ENCODE measurements at regions not wholly inside any gene's neighbourhood (a gene's known extent, or its start where the extent isn't known, plus 50 kb on each side); places are given as distances from the start of the nearest gene placed in this dataset.

GRCh38 chr4:71691416-71692073 is 92.3 kb downstream of the GC start:
- DNase-seq, result no peak

DNA sequence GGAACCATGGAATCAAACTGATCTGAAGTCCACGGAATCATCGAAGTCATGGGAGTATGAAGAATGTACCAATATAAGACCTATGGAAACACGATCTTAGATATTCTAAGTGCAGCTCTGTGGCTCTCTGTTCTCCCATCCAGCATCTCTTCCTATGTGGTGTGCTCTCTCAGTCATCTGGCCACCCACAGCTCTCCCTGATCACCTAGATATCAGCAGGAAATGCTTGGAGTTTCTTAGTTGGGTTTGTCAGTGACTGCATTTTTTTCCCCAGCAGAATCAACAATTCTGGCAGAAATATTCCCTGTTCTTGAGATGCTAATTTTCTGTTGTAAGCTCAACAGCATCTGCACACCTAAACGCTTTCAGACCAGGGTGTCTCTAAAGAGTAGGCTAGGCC is 94.1 kb downstream of the GC start:
- DNase-seq, result no peak

DNA sequence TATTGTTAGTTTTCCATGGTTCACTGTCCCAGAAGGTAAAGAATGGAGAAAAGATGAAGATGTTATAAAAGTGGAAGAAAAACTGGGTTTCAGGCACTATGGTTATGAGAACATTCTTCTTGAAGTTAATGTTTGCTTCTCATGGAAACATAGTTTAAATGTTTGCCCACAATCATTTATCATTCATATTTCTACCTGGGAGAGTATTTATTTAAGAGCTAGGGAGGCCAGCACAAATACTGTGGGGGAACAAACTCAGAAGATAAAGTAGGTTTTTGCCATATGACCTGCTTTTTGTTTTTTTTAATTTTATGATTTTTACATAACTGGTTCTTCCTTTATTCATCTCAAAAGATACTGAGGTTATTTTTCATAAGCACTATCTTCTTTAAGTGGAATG is 96.8 kb downstream of the GC start:
- DNase-seq, result no peak

DNA sequence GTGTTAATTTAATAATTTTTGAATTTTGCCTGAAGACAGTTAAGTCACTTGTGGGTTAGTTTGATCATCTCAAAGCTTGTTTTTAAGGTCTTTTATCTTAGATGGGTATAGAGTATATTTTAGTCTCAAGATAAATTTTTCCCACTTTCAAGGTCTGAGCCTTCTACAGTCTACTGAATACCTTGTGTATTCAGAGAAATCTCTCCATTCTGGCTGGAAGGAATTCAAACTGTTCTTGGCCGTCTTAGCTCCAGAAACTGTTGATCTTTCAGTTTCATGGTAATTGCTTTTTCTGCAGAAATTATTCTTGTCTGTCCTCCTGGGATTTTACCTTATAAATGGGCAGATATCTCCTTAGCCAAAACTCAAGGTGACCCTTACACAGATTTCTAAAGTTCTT is 97.9 kb downstream of the GC start:
- no peak for DNase-seq

GRCh38 chr4:71683309-71683708 is 100.6 kb downstream of the GC start:
- no peak for DNase-seq

- no peak for DNase-seq
These were observed 103.2 kb downstream of the GC start for GRCh38 chr4:71680706-71681105.

- no peak for DNase-seq
These were observed 106.3 kb downstream of the GC start for GRCh38 chr4:71677568-71677967.

DNA sequence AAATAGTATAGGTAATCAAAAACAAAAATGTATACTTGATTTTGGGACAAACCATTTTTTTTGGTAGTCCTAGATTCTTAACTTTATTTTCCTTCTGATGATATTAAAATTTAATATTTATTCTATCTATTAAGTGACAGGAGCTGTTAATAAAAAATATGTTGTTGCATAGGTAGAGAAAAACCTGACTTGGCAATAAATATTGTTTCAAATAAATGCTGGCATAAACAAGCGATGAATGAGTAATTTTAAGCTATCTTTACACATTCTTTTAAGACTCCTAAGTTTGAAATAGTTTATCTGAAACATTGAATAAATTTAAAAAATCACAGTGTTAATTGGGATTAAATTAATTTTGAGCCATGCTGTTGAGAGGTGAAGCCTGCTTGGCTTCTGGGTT is 114.6 kb downstream of the GC start:
- DNase-seq, result no peak

DNA sequence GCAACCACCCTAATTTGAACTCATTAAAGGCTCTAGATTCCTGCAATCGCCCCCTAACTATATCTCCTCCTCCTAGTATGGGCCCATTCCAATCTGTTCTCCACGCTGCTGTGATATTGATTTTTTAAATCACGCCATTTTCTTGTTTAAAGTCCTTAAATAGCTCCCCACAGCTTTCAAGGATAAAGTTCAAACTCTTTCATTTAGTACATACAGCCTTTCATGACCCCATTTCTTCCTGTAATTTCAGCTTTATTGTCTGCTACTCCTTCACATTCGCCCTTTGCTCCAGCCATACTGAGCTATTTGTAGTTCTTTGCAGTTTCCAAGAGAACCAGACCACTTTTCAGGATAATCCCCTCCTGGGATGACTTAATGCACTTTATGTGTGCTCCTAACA is 118.5 kb downstream of the GC start:
- no peak for DNase-seq

- DNase-seq, result no peak
These were observed 119.5 kb downstream of the GC start for GRCh38 chr4:71664366-71664765.

DNA sequence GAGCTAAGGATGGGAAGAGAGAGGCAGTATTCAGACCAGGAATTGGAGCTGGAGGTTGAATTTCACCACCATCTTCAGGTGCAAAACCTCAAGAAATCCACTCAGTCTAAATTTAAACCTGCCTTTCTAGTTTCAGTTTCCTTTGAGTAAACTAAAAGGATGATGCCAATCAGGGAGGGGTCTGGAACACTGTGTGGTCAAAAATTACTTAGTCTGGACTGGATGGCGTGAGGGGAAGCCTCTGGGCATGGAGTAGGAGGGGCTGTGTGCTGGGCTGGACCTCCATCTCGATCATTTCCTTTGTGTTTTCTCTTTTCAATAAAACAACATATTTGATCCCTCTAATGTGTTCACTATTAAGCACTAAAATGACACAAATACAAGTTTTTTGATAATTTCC is 120.1 kb downstream of the GC start:
- DNase-seq, result peak; percentile 36

- DNase-seq, result no peak
These were observed 123.9 kb downstream of the GC start for GRCh38 chr4:71659979-71660378.

DNA sequence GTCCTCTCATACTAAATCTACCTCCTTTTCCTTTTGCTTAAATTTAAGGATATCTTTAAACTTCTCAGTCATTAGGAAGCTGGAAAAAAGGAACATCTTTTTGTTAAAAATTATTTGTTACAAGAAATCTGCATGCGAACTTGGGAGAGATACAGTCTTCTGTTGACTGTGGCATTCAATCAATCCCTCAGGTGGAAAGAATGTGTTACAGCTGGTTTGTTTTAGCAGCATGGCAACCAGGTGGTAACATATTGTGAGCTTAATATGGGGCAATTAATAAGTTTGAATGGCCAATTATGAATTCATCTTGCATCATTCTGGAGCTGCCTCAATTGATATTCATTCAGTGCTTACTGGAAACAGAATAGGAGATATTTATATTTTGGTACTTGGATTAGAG is 135.0 kb downstream of the GC start:
- DNase-seq, result no peak

DNA sequence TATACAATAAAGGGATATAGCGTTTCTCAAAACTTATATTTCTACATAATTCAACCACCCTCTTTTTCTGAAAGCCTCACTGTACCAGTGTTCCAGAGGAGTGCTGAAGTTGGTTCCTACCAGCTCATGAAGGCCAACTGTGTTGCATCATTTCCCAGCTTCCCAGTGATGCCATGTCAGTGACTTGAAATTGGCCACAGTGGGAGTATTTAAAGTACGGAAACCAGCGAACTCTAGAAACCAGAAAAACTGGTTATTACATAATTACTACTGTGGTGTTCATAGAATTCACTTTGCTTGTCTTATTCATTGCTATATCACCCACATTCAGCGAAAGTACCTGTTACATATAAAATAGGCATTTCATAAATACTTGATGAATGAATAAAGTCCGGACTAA is 135.4 kb downstream of the GC start:
- no peak for DNase-seq

GRCh38 chr4:71639380-71639779 is 144.5 kb downstream of the GC start:
- DNase-seq, result peak; percentile 8

- no peak for DNase-seq
These were observed 148.6 kb downstream of the GC start for GRCh38 chr4:71635139-71635748.

GRCh38 chr4:71634364-71634763 is 149.5 kb downstream of the GC start:
- peak; percentile 17 for DNase-seq

- peak; percentile 46 for DNase-seq
These were observed 153.1 kb downstream of the GC start for GRCh38 chr4:71630803-71631202.

GRCh38 chr4:71625005-71625404 is 158.9 kb downstream of the GC start:
- DNase-seq, result no peak
